ENCODE measurements at regions not wholly inside any gene's neighbourhood (a gene's known extent, or its start where the extent isn't known, plus 50 kb on each side); places are given as distances from the start of the nearest gene placed in this dataset.

DNA sequence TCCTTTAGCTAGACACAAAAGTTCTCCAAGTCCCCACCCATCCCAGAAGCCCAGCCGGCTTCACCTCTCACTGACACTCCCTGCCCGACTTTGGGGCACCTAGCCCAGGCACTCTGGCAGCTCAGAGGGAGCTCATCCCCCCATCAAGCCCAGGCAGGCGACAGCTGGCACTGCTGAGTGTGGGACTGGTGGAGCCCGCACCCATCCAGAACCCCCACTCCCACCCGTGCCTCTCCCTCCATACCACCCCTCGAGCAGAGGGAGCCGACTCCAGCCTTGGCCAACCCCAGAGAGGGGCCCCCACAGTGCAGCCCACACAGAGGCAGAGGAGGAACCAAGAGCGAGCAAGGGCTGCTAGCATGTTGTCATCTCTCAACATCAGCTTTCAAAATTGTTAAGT, 658.6 kb downstream of the AMY1C start:
- POLR2A ChIA-PET: no interaction called here
- no peaks in the 10 kb centered on the region for H3K9me3 ChIP-seq
- no TSS peak for BruUV-seq (replicated peaks)

DNA sequence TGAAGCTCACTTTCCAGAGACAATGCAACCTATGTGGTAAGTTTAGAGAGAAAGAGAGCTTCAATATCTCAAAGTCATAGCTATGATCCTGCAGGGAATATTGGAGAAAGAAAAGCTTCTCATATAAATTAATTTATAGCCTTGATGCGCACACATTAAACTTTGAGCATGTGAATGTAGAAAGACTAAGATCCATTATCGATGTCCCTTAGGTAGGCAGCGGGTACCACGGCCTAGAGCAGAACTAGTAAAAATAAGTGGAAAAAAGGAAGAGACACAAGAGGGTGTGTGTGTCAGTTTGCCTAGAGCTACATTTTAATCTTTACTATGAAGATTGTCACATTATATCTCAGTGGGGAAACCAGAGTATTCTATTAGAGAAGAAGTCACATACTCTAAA, 685.6 kb downstream of the AMY1C start:
- BruUV-seq (replicated peaks): no TSS peak
- CTCF ChIA-PET: no interaction called here
- H3K9me3 ChIP-seq: no peaks in the 10 kb centered on the region

More for the DNA sequence above, 658.6 kb downstream of the AMY1C start:
- CTCF ChIA-PET: no interaction called here
- H3K27ac Mint-ChIP-seq (ENCODE audit: unreplicated experiment): no peak overlapping the region
- no peaks in the 10 kb centered on the region for H3K27me3 Mint-ChIP-seq (ENCODE audit: insufficient read depth, unreplicated experiment)
- Histone ChIP-seq H3K4me1 (no peaks in the 10 kb centered on the region), H3K27me3 (replicated peaks; ENCODE audit: control insufficient read depth, insufficient read depth, low read length) (no peaks in the 10 kb centered on the region), H3K36me3 (ENCODE audit: control insufficient read depth, insufficient read depth, low read length) (no peaks in the 10 kb centered on the region), H3K4me3 (ENCODE audit: low read depth, low read length) (no peak overlapping the region)
- intact Hi-C loops (cut with micrococcal nuclease; ENCODE audit: unreplicated experiment): no loop called here
- DNase-seq: no peak
- H3K4me1 Mint-ChIP-seq (ENCODE audit: low read depth, unreplicated experiment): no peaks in the 10 kb centered on the region
- H3K36me3 Mint-ChIP-seq (ENCODE audit: insufficient read depth, unreplicated experiment): no peaks in the 10 kb centered on the region
- H3K9me3 Mint-ChIP-seq (ENCODE audit: unreplicated experiment): no peaks in the 10 kb centered on the region
- H3K4me3 Mint-ChIP-seq (ENCODE audit: unreplicated experiment): no peak overlapping the region
- TF ChIP-seq, protein P1, sequence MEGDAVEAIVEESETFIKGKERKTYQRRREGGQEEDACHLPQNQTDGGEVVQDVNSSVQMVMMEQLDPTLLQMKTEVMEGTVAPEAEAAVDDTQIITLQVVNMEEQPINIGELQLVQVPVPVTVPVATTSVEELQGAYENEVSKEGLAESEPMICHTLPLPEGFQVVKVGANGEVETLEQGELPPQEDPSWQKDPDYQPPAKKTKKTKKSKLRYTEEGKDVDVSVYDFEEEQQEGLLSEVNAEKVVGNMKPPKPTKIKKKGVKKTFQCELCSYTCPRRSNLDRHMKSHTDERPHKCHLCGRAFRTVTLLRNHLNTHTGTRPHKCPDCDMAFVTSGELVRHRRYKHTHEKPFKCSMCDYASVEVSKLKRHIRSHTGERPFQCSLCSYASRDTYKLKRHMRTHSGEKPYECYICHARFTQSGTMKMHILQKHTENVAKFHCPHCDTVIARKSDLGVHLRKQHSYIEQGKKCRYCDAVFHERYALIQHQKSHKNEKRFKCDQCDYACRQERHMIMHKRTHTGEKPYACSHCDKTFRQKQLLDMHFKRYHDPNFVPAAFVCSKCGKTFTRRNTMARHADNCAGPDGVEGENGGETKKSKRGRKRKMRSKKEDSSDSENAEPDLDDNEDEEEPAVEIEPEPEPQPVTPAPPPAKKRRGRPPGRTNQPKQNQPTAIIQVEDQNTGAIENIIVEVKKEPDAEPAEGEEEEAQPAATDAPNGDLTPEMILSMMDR (IDR thresholded peaks at IDR 0.05; ENCODE audit: insufficient read depth in 1 of 2, low read depth in 1 of 2, low read length in 1 of 2, severe bottlenecking in 1 of 2, unreplicated experiment in 1 of 2): no peak

DNA sequence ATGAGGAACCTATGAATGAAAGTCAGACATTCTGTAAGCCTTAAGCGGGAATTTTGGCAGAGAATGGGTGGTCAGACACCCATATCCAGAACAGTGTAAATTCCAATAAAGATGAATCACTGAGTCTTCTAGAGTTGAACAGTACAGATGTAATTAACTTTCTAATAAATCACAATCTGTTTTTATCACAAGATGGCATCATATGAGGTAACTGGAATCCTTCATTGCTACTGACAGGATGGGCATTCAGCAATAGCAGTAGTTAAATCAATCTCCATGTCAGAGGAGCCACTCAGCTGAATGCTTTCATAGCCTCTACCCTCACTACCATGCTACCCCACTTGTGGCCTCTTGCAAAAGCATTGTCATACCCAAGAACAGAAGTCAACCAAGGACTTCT, 690.3 kb downstream of the AMY1C start:
- intact Hi-C loops (cut with micrococcal nuclease; ENCODE audit: unreplicated experiment): no loop called here
- Histone ChIP-seq H3K36me3 (ENCODE audit: control insufficient read depth, insufficient read depth, low read length) (no peaks in the 10 kb centered on the region), H3K9me3 (no peaks in the 10 kb centered on the region), H3K4me3 (ENCODE audit: low read depth, low read length) (no peak overlapping the region), H3K4me1 (no peaks in the 10 kb centered on the region), H3K27me3 (replicated peaks; ENCODE audit: control insufficient read depth, insufficient read depth, low read length) (no peaks in the 10 kb centered on the region)
- TF ChIP-seq, protein P1 (IDR thresholded peaks at IDR 0.05; ENCODE audit: insufficient read depth in 1 of 2, low read depth in 1 of 2, low read length in 1 of 2, severe bottlenecking in 1 of 2, unreplicated experiment in 1 of 2): no peak
- Mint-ChIP-seq H3K27me3 (ENCODE audit: insufficient read depth, unreplicated experiment) (no peaks in the 10 kb centered on the region), H3K4me1 (ENCODE audit: low read depth, unreplicated experiment) (no peaks in the 10 kb centered on the region), H3K27ac (ENCODE audit: unreplicated experiment) (no peak overlapping the region), H3K9me3 (ENCODE audit: unreplicated experiment) (no peaks in the 10 kb centered on the region), H3K4me3 (ENCODE audit: unreplicated experiment) (no peak overlapping the region), H3K36me3 (ENCODE audit: insufficient read depth, unreplicated experiment) (no peaks in the 10 kb centered on the region)
- POLR2A ChIA-PET: no interaction called here
- CTCF ChIA-PET: no interaction called here
- no TSS peak for BruUV-seq (replicated peaks)
- no peak for DNase-seq

More for the DNA sequence above, 685.6 kb downstream of the AMY1C start:
- Histone ChIP-seq H3K36me3 (ENCODE audit: control insufficient read depth, insufficient read depth, low read length) (no peaks in the 10 kb centered on the region), H3K4me3 (ENCODE audit: low read depth, low read length) (no peak overlapping the region), H3K4me1 (no peaks in the 10 kb centered on the region), H3K27me3 (replicated peaks; ENCODE audit: control insufficient read depth, insufficient read depth, low read length) (no peaks in the 10 kb centered on the region)
- H3K27ac Mint-ChIP-seq (ENCODE audit: unreplicated experiment): no peak overlapping the region
- H3K4me3 Mint-ChIP-seq (ENCODE audit: unreplicated experiment): no peak overlapping the region
- H3K27me3 Mint-ChIP-seq (ENCODE audit: insufficient read depth, unreplicated experiment): no peaks in the 10 kb centered on the region
- no peaks in the 10 kb centered on the region for H3K36me3 Mint-ChIP-seq (ENCODE audit: insufficient read depth, unreplicated experiment)
- POLR2A ChIA-PET: no interaction called here
- no peak for DNase-seq
- H3K4me1 Mint-ChIP-seq (ENCODE audit: low read depth, unreplicated experiment): no peaks in the 10 kb centered on the region
- no peaks in the 10 kb centered on the region for H3K9me3 Mint-ChIP-seq (ENCODE audit: unreplicated experiment)
- TF ChIP-seq, protein P1 (IDR thresholded peaks at IDR 0.05; ENCODE audit: insufficient read depth in 1 of 2, low read depth in 1 of 2, low read length in 1 of 2, severe bottlenecking in 1 of 2, unreplicated experiment in 1 of 2): no peak
- intact Hi-C loops (cut with micrococcal nuclease; ENCODE audit: unreplicated experiment): no loop called here
